Hematopoietic multipotent progenitor cell treated with erythropoietin and hydrocortisone succinate and interleukin-3 and kit ligand, for 8 days (in vitro differentiated cells): ENCODE measurements at regions not wholly inside any gene's neighbourhood (a gene's known extent, or its start where the extent isn't known, plus 50 kb on each side); places are given as distances from the start of the nearest gene placed in this dataset.
"Not testable (repeated sequence)": the region's sequence is repeated elsewhere in the genome, so short reads cannot be mapped to it uniquely, and the experiment has no call there.

Source experiments
- DNase-seq: peaks from one replicate; pipeline ENCODE4 v3.0.0-alpha.2; 2015

- not testable (repeated sequence) for DNase-seq
These were observed 55.0 kb upstream of the PLGLB2 start for GRCh38 chr2:87692914-87693313.

DNA sequence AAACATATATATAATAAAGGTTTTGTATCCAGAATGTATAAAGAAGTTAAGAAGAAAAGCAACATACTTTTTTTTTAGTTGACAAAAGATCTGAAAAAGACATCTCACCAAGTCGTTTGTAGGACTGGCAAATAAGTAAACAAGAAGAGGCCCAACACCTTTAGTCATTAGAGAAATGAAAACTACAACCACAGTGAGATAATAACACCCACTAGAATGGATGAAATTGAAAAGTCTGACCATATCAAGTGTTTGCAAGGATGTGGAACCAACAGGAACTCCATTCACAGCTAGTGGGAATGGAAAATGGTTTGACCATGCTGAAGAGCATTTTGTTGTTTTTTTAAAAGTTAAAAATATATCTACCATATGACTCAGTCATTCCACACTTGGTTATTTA lies 54.0 kb upstream of the PLGLB2 start:
- not testable (repeated sequence) for DNase-seq

DNA sequence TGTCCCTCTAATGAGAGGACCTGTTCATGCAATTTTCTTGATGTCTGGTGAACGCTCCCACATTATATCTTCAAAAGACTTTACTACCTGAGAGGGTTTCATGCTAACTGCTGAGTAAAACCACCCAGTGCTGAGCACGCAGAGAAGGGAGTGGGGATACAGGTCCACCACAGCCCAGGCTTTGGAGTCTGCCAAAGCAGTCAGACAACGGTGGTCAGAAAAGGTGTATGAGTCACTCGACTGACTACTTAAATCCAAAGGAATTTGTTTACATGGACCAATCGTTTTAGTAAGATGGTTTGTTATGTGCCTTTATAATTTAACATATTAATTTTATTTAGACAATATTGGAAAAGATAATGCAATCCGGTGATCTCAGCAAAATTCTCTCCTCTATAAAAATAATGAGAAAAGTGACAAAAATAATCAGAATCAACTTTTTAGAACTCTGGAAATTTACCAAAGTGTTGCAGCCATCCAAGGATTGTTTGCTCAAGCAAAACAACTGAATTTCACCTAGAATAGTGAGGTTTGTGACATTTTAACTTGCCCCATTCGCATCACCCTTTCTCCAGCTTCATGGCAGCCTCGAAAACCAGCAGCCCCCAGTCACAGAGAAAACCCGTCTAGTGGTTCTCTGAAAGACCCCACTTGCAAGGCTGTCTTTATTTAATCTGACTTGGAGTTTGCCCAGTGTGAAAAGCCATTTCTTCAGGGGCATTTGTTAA lies 52.1 kb upstream of the PLGLB2 start:
- not testable (repeated sequence) for DNase-seq
